Neural cell (in vitro differentiated cells): ENCODE measurements at regions not wholly inside any gene's neighbourhood (a gene's known extent, or its start where the extent isn't known, plus 50 kb on each side); places are given as distances from the start of the nearest gene placed in this dataset.

Source experiments
- EP300 ChIP-seq: fragments of 450-650 bp; conservative IDR thresholded peaks from 2 replicates; pipeline ENCODE4 v1.6.1; 2014; ENCODE audit warnings: antibody characterized with exemption, mild to moderate bottlenecking, moderate library complexity; ENCODE audit not compliant: poor library complexity, severe bottlenecking
- EZH2 ChIP-seq: fragments of 200-600, 300-800 bp; shearing (Covaris generic), sonication (generic); IDR thresholded peaks from 2 replicates; pipeline ENCODE4 v1.6.1; 2014; ENCODE audit warnings: antibody characterized with exemption, low read length, borderline replicate concordance, mild to moderate bottlenecking; ENCODE audit not compliant: insufficient read depth, poor library complexity, severe bottlenecking
- TF ChIP-seq, protein P1 (sequence below): fragments of 450-650 bp; IDR thresholded peaks from 2 replicates; pipeline ENCODE4 v1.5.1; 2014; ENCODE audit warnings: antibody characterized with exemption, mild to moderate bottlenecking, moderate library complexity; ENCODE audit not compliant: poor library complexity, severe bottlenecking

DNA sequence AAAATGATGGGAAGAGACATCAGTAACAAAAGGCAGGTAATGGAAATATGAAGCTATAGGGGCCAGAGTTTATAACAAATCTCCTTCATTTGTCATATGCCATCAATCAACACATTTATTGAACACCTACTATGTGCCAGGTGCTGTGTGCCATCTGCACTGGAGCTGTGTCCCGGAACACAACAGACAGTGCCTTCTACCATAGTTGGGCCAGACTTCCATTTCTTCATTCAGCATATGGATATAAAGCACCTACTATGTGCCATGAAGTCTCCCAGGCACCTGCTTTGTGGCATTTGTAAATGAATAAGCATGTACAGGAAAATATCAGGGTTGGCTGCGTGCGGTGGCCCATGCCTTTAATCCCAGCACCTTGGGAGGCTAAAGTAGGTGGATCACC lies 112.5 kb upstream of the ERCC6L2 start:
- TF ChIP-seq, protein P1, sequence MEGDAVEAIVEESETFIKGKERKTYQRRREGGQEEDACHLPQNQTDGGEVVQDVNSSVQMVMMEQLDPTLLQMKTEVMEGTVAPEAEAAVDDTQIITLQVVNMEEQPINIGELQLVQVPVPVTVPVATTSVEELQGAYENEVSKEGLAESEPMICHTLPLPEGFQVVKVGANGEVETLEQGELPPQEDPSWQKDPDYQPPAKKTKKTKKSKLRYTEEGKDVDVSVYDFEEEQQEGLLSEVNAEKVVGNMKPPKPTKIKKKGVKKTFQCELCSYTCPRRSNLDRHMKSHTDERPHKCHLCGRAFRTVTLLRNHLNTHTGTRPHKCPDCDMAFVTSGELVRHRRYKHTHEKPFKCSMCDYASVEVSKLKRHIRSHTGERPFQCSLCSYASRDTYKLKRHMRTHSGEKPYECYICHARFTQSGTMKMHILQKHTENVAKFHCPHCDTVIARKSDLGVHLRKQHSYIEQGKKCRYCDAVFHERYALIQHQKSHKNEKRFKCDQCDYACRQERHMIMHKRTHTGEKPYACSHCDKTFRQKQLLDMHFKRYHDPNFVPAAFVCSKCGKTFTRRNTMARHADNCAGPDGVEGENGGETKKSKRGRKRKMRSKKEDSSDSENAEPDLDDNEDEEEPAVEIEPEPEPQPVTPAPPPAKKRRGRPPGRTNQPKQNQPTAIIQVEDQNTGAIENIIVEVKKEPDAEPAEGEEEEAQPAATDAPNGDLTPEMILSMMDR: no peak
- TF ChIP-seq EZH2 (no peak), EP300 (no peak)
